Gastrocnemius medialis (tissue), 4 donors: ENCODE measurements at regions not wholly inside any gene's neighbourhood (a gene's known extent, or its start where the extent isn't known, plus 50 kb on each side); places are given as distances from the start of the nearest gene placed in this dataset.

Experiments used
- CTCF ChIP-seq, 5 experiments: fragments of 450-650 bp in 3 of 5; fragments of 200-600 bp in 2 of 5; sonication (generic) in 2 of 5; IDR thresholded peaks in 4 of 5; conservative IDR thresholded peaks in 1 of 5; 1 replicate in 4 of 5; 2 replicates in 1 of 5; pipeline ENCODE4 v1.5.1; 2016 to 2019; ENCODE audit warnings: antibody characterized with exemption in 5 of 5, mild to moderate bottlenecking in 3 of 5, moderate library complexity in 3 of 5
- POLR2A ChIP-seq, 2 donors: fragments of 450-650 bp; IDR thresholded peaks; one replicate each; pipeline ENCODE4 v1.6.1; 2017; ENCODE audit warnings: antibody characterized with exemption in 2 of 2, mild to moderate bottlenecking in 2 of 2, moderate library complexity in 2 of 2

GRCh38 chr4:23388699-23389395 lies 501.0 kb downstream of the PPARGC1A start:
- TF ChIP-seq CTCF (IDR thresholded peaks at IDR 0.05 in 4 of 5, conservative IDR thresholded peaks at IDR 0.05 in 1 of 5) (no peak), POLR2A (IDR thresholded peaks at IDR 0.05) (no peak)
